Activated CD8-positive, alpha-beta memory T cell treated with anti-CD3 and anti-CD28 coated beads, Interleukin-2, amount 50 U/mL, for 4 hours (primary cell): ENCODE measurements at regions not wholly inside any gene's neighbourhood (a gene's known extent, or its start where the extent isn't known, plus 50 kb on each side); places are given as distances from the start of the nearest gene placed in this dataset.
"Not testable (repeated sequence)": the region's sequence is repeated elsewhere in the genome, so short reads cannot be mapped to it uniquely, and the experiment has no call there.

Experiments
- DNase-seq: peaks from one replicate; pipeline ENCODE4 v3.0.0-alpha.2; 2020

DNA sequence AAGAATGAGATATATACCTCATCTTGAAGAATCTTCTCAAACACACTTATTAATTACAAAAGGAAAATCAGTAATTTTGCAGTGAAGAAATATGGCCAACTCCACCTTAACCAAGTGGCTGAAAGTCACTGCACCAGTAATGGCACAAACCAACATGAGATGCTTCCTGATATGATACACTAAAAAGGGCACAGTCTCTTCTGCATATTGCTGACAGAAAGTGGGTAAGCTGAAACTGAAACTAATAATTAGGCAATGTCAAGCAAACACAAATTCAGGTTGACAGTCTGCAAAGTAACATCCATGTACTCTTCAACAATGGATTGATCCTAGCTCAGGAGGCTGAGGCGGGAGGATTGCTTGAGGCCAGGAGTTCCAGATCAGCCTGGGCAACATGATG lies 56.1 kb downstream of the ZNF22 start:
- not testable (repeated sequence) for DNase-seq

DNA sequence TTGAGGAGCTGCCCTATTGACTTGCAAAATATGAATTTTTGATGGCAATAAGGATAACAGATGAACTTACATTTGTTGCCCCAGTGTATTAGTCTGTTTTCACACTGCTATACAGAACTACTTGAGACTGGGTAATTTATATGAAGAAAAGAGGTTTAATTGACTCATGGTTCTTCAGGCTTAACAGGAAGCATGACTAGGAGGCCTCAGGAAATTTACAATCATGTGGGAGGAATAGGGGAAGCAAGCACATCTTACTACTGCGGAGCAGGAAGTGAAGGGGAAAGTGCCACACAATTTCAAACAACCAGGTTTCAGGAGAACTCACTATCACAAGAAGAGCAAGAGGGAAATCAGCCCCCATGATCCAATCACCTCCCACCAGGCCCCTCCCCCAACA lies 57.9 kb downstream of the ZNF22 start:
- DNase-seq: no peak

DNA sequence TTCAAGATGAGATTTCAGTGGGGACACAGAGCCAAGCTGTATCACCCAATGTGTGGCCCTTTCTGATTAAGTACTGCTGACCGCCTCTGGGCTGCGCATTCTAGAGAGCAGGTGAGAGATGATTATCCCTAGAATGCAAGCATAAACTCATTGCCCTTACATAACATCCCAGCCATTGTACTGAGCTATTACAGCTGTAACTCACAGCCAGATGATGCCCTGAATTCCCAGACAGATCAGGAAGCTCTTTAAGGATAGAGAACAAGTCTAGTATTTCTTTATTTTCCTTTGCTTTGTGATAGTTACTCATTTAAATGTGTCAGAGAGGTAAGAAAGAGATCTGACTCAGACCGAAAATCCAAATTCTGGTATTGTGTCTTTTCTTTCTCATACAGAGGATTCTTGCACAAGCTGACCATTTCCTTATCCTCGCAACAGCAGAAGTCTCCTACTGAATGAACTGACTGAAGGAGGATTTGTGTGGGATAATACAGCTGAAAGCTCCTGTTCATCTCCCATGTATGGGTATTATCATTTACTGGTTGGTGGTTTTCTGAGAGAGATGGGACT lies 58.4 kb downstream of the ZNF22 start:
- DNase-seq: no peak

DNA sequence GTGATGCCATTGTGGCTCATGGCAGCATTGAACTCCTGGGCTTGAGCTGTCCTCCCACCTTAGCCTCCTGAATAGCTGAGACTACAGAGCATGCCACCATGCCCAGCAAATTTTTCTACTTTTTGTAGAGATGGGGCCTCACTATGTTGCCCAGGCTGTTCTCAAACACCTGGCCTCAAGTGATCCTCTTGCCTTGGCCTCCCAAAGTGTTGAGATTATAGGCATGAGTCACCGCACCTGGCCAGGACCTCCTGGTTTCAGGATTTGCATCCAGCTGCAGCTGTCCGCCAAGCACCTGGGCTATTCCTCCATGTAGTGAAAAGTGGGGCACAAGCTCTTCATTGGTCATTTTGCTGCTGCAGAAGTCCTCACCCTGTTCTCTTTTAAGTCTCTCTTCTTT lies 58.9 kb downstream of the ZNF22 start:
- no peak for DNase-seq

DNA sequence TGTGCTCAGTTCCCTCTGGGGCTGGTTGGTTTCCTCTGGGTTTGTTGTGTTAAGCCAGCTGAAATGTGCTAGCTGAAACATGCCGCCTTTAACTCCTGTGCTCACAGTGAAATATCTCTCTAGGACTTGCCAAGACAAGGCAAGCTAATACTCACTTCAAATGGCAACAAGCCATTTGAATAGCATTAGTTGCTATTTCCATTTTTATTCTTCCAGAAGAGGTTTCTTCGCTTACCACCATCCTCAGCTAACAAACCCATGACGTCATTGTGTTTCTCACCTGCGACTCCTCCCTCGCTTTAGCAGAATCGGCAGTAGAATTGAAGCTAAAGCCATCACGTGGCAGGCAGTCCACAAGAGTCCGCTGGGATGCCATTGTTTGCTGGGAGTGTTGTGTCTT lies 61.3 kb downstream of the ZNF22 start:
- no peak for DNase-seq

DNA sequence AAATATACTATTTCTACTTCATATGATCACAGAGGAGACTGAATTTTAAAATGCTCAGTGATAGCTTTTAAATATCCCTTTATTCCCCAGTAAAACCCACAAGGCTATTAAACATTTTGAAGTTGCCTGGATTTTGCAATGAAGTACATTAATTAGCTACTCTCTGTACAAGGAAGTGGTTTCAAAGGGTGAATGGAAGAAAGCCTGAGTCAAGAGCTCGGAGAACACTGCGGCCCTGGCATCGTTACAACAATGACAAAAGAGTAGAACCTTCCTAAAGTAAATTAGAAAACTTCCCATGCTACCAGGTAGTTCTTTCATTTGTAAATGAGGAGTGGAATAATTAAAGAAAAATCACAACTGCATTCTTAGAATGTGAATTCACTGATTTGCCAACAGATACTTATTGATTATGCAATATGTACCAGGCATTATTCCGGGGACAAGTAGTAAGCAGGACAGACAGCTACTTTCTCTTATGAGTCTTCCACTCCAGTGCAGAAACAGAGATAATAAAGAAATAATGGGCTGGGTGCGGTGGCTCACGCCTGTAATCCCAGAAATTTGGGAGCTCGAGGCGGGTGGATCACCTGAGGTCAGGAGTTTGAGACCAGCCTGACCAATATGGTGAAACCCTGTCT lies 63.0 kb downstream of the ZNF22 start:
- no peak for DNase-seq

DNA sequence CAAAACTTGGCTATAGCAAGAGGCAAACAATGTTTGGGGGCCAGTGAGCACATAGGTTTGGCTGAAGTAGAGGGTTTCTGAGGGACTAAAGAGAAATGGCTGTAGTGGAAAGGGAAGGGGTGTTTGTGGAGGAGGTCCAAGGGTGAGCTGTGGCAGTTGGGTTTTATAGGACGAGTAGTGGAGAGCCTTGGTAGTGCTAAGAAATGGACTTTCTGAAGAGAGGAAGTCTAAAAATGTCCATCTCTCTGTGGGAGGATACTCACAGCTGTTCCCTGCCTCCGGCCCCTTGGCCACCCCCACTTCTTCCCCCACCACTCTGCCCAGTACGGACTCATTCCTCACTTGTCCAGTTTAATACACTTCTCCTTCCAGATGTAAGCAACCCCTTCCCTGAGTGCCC lies 64.3 kb downstream of the ZNF22 start:
- no peak for DNase-seq

DNA sequence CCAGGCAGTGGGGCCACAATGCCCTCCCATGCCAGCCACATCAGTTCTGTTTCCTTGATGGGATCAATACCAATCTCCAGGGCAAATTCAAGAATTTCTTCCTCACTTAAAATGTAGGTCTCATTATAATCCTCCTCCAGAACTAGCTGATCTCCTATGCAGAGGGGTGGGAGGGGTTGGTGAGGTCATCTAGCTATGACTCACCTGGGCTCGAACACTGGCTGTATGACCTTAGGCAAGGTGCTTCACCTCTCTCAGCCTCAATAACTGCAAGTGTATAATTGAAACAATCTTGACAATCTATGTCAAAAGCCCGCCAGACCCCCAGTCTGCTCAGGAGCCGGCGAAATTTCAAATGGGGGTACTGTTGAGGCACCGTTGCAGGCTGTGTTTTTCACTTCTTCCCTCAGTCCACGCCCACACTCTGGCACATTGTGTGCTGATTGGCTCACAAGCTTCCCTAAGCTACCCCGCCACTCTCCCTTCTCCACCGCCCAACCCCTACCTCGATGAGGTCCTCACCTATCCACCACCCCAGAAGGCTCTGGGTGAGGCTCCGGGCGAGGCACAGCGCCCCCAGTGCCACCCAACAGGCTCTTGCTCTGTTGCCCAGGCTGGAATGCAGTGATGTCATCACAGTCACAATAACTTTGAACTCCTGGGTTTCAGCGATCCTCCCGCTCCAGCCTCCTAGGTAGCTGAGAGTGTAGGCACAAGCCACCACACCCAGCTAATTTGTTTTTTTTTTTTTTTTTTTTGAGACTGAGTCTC lies 70.5 kb downstream of the ZNF22 start:
- no peak for DNase-seq

DNA sequence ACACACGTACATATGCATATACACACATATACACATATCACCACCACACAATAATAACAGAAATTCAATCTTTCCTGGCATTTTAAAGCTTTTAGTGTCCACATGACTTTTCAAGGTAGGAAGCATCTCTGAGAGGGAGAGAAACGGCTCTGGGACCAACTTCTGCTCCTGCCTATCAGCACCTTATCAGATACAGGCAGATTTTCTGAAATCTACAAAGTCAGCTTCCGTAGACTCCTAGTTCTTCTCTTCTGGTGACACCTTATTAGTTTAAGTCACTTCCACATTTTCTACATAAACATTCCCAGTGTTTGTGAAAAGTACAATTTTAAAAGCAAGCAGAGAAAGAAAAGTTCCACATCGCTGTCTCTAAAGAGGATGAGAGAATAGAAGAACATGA lies 74.5 kb downstream of the ZNF22 start:
- DNase-seq: no peak

DNA sequence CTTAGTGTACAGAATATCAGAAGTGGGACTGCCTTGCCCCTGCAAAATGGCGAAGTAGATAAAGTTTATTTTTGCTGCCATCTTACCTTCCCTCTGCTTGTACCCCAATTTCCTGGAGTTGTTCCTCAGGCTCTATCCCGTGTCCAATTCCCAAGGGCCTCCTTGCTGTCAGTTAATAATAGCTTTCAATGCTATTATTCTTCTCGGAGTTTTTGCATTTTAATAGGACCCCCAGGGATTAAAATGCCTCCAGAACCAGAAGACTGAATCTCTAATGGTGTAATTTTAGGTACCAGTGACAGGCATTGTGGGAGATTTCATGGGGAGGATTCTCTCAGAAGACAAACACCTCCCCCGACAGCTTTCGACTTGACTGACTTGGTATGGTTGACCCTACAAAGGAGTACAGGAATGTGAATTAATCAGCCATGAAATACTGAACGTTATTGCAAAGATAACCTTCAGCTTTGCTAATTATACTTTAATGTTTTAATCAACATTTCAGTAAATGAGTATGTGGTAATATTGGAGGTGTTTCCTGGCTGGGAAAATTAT lies 75.2 kb downstream of the ZNF22 start:
- no peak for DNase-seq

DNA sequence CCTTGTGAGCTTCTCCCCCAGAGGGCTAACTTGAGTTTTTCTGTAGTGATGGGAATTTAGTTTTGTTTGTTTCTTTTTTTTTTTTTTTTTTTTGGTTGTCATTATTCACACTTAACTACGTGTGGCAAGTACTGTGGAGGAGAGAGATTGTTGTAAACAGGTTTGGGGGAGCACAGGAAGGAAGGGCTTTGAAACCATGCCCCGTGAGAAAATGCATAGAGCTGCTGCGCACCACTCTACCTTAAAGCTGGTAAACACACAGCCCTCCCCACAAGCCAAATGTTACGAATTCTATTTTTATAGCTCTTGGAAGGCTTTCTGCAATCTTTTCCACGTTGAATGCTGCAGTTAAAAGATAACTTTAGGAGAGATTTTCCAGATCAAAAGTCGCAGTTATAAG lies 76.2 kb downstream of the ZNF22 start:
- no peak for DNase-seq

DNA sequence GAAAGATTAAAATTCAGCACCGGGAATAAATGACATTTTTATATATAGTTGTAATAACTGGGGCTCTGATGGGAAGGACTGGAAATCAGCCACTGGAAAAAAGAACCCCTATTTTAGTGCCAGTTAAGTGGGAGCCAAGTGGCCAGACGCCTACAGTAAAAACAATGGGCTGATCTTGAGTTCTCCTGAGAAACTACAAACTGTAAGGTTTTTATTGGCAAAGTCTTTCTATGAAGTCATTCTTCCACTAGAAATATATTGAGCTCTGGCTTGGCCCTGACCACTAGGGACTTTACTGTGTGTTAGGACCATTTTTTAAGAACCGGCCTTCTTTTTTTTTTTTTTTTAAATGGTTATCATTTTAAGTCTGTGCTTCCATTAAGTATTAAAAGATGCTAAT lies 79.6 kb downstream of the ZNF22 start:
- DNase-seq: no peak

DNA sequence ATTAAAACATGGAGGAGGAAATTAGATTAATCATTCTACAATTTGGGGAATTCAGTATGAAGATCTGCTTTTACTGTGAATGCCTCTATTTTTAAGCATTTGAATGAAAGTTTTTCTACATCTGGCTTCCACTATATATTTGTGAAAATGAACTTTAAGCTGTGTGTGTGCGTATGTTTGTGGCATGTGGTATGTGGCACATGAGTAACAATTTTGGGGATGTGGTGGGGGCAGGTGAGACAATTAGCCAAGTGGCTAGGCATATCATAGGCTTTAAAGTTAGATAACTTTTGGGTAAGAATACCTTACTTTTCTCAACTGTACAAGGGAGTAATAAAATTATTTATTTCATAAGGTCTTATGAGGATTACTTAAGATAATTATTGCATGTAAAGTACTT lies 81.5 kb downstream of the ZNF22 start:
- no peak for DNase-seq

DNA sequence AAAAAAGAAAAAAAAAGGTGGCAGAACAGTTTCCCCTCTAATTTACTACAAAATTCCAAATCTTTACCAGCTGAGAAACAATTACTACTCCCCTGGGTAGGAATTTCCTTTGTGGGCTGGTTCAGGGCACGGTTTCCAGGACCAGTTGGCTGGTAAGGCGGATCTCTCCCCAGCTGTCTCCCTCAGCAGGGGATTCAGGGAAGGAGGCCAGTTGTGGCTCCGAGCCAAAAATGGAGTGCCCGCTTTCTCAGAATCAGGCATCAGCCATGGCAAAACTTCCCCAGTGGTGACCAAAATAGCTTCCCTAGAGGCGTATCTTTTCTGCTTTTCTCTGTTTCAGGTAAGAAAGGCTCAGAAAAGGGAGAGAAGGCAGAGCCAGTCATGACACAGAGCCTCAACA lies 91.2 kb downstream of the ZNF22 start:
- no peak for DNase-seq

DNA sequence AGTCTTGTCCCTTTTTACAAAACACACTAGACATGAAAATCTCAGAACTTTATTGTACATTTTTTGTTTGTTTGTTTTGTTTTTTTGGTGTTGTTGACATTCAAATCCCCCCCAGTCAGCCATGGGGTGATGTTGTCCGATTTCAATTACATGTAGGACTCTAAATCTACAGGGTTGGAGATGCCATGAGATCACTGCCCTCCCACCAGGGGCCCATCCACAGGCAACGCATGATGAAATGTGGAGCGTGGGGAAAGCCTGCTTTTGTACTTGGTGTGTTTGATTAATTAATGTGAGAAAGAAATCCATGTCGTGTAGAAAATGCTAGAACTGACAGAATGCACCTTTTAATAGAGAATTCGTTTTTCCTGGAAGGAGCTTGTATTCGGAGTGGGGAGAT lies 93.2 kb downstream of the ZNF22 start:
- no peak for DNase-seq

DNA sequence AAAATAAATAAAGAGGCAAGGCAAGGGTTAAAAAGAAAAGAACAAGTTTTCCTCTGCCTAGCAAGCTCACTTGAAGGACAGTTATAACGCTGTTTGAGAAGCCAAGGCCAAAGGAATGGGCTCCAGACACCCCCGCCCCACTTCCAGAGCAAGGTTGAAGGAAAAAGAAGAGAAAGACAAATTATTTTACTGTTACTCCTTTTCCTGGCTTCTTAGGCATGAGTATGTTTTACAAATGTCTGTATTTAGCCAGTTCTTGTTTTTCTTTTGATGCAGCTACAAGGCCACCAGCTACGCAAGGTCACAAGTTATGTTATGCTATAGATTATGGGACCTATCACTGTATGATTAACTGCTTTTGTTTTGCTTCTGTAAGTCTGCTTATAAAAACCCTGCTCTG lies 94.6 kb downstream of the ZNF22 start:
- DNase-seq: no peak

DNA sequence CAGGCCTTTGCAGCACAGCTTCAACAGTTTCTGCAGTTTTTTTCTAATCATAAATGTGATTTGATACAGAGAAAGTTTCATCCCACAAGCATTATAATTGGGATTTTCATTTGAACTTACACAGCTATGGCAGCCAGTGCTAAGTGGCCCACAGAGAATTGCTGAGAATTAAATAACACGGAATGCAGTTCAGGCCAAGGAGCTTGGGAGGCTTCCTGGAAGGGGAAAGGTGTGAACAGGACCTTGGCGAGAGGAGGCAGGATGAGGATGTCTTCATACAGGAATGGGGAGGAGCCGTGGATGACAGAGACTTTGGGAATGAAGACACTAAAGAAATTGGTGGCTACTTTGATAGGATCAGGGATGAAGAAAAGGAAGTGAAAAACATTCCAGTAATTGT lies 95.3 kb downstream of the ZNF22 start:
- no peak for DNase-seq

DNA sequence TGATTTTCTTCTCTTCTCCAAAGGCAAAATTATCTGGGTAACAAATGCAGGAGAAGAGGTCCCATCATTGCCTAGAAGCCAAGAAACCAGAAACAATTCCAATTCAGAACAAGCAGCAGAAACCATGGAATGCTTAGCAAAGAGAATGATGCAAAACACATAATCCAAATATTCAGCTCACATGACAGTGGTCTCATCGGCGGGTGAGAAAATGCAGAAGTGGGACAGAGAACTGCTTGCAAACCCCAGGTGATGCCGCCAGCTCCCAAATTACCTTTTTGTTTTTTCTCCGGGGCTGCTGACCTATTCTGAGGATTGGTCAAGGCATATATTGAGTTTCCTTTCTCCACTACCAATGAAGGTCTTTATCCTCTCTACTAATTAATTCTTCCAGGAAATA lies 99.7 kb downstream of the ZNF22 start:
- DNase-seq: no peak

DNA sequence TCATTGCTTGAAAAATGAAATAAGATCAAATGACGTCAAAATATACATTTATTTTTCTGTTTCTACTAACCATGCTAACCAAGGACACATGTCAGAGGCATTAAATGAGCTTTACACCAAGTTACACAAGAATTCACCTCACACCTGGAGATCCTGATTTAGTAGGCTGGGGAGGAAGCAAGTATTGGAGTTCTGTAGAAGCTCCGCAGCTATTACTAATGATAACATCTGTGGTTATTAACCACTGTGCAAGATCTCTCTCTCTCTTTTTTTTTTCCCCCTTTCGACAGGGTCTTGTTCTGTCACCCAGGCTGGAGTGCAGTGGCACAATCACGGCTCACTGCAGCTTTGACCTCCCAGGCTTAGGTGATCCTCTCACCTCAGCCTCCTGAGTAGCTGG lies 104.0 kb downstream of the ZNF22 start:
- DNase-seq: no peak

DNA sequence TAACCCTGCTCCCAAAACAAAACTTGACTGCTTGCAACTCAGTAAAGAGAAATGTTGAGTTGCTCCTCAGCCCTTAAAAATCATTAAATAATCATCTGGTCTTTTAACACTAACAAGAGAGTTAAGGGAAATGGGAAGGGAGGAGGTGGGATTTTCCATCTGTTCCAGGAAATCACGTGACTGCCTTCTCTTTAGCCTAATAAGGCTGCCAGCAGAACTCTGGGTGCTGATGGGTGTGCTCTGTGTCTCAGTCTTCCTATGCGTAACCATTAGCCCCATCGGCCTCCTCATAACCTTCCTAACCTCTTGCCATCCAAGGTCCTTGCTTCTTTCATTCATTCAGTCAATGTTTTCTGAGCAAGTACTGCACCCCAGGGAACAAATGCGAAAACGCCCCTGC lies 104.6 kb downstream of the ZNF22 start:
- not testable (repeated sequence) for DNase-seq

DNA sequence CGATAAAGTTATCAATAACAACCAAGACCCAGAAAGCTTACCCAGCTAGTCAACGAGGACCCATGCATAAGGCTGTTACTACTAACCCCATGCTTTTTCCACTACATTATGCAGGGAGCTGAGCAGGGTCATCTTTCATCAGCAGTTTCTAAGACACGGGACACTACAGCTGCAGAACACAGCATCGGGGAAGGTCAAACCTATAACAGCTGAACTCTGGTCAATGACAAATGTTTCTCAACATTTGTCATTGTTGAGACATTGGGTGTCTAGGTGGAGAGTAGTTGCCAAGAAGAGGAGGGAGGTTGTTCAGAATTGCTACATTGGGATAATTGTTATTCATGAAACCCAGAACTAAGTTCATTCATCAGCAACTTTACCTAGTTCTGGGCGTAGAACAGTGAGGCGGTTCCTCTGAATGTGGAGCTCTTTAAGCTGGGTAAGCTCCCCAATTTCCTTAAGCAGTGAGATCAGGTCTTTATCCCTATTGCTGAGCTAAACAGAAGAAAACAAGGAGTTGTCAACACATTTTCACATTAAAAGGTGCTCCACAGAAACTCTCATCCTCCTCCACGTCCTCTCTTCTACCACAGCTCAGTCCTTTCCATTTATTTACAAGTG lies 105.6 kb downstream of the ZNF22 start:
- no peak for DNase-seq

DNA sequence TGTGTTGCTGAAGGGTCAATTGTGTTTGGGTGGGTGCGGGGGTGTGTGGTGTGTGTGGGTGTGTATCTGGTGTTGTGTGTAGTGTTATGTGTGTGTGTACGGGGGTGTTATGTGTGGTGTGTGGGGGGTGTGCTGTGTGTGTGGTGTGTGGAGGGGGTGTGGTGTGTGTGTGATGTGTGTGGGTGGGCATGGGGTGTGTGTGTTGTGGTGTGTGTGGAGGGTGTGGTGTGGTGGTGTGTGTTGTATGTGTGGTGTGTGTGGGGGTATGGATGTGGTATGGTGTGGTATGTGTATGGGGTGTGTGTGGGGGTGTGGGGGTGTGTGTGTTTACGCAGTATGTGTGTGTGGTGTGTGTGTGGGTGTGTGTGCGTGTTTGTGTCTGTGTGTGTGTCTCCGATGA lies 110.8 kb downstream of the ZNF22 start:
- no peak for DNase-seq

DNA sequence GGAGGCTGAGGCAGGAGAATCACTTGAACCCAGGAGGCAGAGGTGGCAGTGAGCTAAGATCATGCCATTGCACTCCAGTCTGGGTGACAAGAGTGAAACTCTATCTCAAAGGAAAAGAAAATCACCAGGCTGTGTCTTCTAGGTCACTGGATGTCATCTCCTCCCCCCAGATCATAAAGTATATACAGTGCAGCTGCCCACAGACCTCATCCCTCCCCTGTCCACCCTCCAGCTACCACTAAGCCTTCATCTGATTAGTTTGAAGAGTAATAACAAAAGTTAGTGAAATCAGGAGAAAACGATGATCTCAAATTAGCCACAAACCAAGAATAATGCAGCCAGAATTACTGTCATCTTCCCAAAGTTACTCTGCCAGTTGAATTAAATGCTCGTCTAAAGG lies 117.2 kb downstream of the ZNF22 start:
- not testable (repeated sequence) for DNase-seq

DNA sequence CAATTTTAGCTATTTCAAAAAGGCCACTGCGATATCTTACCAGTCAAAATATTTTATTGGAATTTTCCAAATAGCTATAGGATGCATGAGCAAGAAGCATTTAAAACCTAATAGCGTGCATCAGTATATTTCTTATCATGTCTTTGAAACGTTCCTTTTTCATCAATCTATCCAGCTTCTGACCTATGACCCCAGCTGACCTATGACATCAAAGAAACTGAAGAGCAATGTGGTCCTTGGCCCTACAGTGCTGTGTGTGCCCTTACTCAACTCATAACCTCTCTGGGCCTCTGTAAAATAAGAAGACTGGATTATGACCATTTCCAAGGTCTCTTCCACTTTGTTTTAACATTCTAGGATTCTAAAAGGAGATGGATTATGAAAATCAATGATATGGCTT lies 118.2 kb downstream of the ZNF22 start:
- DNase-seq: no peak
